ENCODE measurements at regions not wholly inside any gene's neighbourhood (a gene's known extent, or its start where the extent isn't known, plus 50 kb on each side); places are given as distances from the start of the nearest gene placed in this dataset.

- no peak for DNase-seq (ENCODE audit: low read depth)
These were observed 1243.1 kb upstream of the ADGRB3 start for GRCh38 chr6:67391955-67392354.

- DNase-seq (ENCODE audit: low read depth): no peak
These were observed 1265.4 kb upstream of the ADGRB3 start for GRCh38 chr6:67369679-67370078.

GRCh38 chr6:67362976-67363375 lies 1272.1 kb upstream of the ADGRB3 start:
- DNase-seq (ENCODE audit: low read depth): no peak

GRCh38 chr6:67361264-67361663 lies 1273.8 kb upstream of the ADGRB3 start:
- DNase-seq (ENCODE audit: low read depth): no peak

GRCh38 chr6:67358241-67358640 lies 1276.8 kb upstream of the ADGRB3 start:
- no peak for DNase-seq (ENCODE audit: low read depth)

GRCh38 chr6:67353861-67354260 lies 1281.2 kb upstream of the ADGRB3 start:
- DNase-seq (ENCODE audit: low read depth): no peak

GRCh38 chr6:67352717-67353116 lies 1282.4 kb upstream of the ADGRB3 start:
- DNase-seq (ENCODE audit: low read depth): no peak

GRCh38 chr6:67350729-67351128 lies 1284.4 kb upstream of the ADGRB3 start:
- DNase-seq (ENCODE audit: low read depth): no peak

- DNase-seq (ENCODE audit: low read depth): no peak
These were observed 1289.1 kb upstream of the ADGRB3 start for GRCh38 chr6:67345946-67346345.

GRCh38 chr6:67336014-67336413 lies 1299.1 kb upstream of the ADGRB3 start:
- DNase-seq (ENCODE audit: low read depth): no peak

- no peak for DNase-seq (ENCODE audit: low read depth)
These were observed 1303.8 kb upstream of the ADGRB3 start for GRCh38 chr6:67331304-67331703.

- DNase-seq (ENCODE audit: low read depth): no peak
These were observed 1306.8 kb upstream of the ADGRB3 start for GRCh38 chr6:67328269-67328668.

GRCh38 chr6:67300430-67301040 lies 1334.5 kb upstream of the ADGRB3 start:
- no peak for DNase-seq (ENCODE audit: low read depth)

- DNase-seq (ENCODE audit: low read depth): no peak
These were observed 1342.9 kb upstream of the ADGRB3 start for GRCh38 chr6:67292169-67292568.

GRCh38 chr6:67287566-67287965 lies 1347.5 kb upstream of the ADGRB3 start:
- no peak for DNase-seq (ENCODE audit: low read depth)

GRCh38 chr6:67285770-67286495 lies 1349.1 kb upstream of the ADGRB3 start:
- no peak for DNase-seq (ENCODE audit: low read depth)

- no peak for DNase-seq (ENCODE audit: low read depth)
These were observed 1357.8 kb upstream of the ADGRB3 start for GRCh38 chr6:67277312-67277711.

- no peak for DNase-seq (ENCODE audit: low read depth)
These were observed 1368.8 kb upstream of the ADGRB3 start for GRCh38 chr6:67265996-67266921.

- no peak for DNase-seq (ENCODE audit: low read depth)
These were observed 1382.4 kb upstream of the ADGRB3 start for GRCh38 chr6:67252663-67253062.

GRCh38 chr6:67248077-67248476 lies 1387.0 kb upstream of the ADGRB3 start:
- no peak for DNase-seq (ENCODE audit: low read depth)

- no peak for DNase-seq (ENCODE audit: low read depth)
These were observed 1391.0 kb upstream of the ADGRB3 start for GRCh38 chr6:67244037-67244436.

GRCh38 chr6:67237277-67237676 lies 1397.8 kb upstream of the ADGRB3 start:
- no peak for DNase-seq (ENCODE audit: low read depth)

GRCh38 chr6:67231092-67231491 lies 1404.0 kb upstream of the ADGRB3 start:
- no peak for DNase-seq (ENCODE audit: low read depth)

Data from renal cortical epithelial cell (primary cell).